ENCODE measurements at regions not wholly inside any gene's neighbourhood (a gene's known extent, or its start where the extent isn't known, plus 50 kb on each side); places are given as distances from the start of the nearest gene placed in this dataset.

DNA sequence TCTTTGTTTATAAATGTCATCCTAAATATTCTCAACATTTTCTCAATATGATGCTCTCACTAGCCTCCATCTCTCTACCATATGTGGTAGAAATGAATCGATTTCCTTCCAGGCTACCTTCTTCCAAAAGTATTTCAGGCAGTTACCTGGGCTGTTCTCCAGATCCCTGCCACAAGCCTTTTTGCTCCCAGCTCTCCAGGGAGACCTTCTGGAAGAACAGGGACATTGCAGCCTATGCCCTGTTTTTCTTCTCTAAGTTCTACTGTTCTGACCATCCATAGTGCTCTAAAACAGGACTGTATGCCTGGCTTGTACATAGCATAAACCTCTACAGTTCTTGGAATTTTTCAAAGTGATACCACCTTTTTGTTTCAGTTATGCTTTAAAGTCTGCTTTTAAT lies 552.8 kb downstream of the ANKRD7 start:
- intact Hi-C loops (cut with micrococcal nuclease; ENCODE audit: unreplicated experiment): no loop called here
- Histone ChIP-seq H3K27me3 (replicated peaks; ENCODE audit: insufficient read depth, low read depth, low read length, poor library complexity) (no peaks in the 10 kb centered on the region), H3K36me3 (ENCODE audit: insufficient read depth, low read length, poor library complexity, severe bottlenecking) (no peaks in the 10 kb centered on the region), H3K9me3 (ENCODE audit: low read depth, low read length, poor library complexity, severe bottlenecking) (no peaks in the 10 kb centered on the region), H3K4me1 (ENCODE audit: insufficient read depth, low read length, poor library complexity, severe bottlenecking) (peaks cover under 1% of the 10 kb centered on the region), H3K27ac (ENCODE audit: low read depth, low read length, poor library complexity, severe bottlenecking) (no peak overlapping the region), H3K4me3 (ENCODE audit: low read depth, low read length, poor library complexity, severe bottlenecking) (no peak overlapping the region)
- ChIA-PET POLR2A (ENCODE audit: low non-redundant PET) (no interaction called here), CTCF (no interaction called here)
- no TSS peak for BruUV-seq (replicated peaks)
- DNase-seq (ENCODE audit: low spot score): no peak
- TF ChIP-seq, protein P1, sequence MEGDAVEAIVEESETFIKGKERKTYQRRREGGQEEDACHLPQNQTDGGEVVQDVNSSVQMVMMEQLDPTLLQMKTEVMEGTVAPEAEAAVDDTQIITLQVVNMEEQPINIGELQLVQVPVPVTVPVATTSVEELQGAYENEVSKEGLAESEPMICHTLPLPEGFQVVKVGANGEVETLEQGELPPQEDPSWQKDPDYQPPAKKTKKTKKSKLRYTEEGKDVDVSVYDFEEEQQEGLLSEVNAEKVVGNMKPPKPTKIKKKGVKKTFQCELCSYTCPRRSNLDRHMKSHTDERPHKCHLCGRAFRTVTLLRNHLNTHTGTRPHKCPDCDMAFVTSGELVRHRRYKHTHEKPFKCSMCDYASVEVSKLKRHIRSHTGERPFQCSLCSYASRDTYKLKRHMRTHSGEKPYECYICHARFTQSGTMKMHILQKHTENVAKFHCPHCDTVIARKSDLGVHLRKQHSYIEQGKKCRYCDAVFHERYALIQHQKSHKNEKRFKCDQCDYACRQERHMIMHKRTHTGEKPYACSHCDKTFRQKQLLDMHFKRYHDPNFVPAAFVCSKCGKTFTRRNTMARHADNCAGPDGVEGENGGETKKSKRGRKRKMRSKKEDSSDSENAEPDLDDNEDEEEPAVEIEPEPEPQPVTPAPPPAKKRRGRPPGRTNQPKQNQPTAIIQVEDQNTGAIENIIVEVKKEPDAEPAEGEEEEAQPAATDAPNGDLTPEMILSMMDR (conservative IDR thresholded peaks at IDR 0.05; ENCODE audit: low read depth, low read length): no peak
- TF ChIP-seq EZH2 (IDR thresholded peaks at IDR 0.05; ENCODE audit: borderline replicate concordance, low read depth, low read length, poor library complexity, severe bottlenecking): no peak

DNA sequence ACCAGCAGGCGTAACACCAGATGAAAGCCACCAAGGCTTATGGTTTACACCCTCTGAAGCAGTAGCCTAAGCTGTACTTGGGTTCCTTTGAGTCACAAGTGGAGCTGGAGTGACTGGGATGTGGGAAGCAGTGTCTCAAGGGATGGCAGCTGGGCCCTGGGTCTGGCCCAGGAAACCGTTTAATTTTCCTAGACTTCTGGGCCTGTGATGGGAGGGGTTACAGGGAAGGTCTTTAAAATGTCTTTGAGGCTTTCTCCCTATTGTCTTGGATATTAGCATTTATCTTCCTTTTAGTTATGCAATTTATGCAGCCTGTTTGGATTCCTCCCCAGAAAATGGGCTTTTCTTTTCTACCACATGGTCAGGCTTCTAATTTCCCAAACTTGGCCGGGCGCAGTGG lies 568.2 kb downstream of the ANKRD7 start:
- Histone ChIP-seq H3K27me3 (replicated peaks; ENCODE audit: insufficient read depth, low read depth, low read length, poor library complexity) (no peaks in the 10 kb centered on the region), H3K4me1 (ENCODE audit: insufficient read depth, low read length, poor library complexity, severe bottlenecking) (no peaks in the 10 kb centered on the region), H3K9me3 (ENCODE audit: low read depth, low read length, poor library complexity, severe bottlenecking) (no peaks in the 10 kb centered on the region), H3K27ac (ENCODE audit: low read depth, low read length, poor library complexity, severe bottlenecking) (no peak overlapping the region), H3K4me3 (ENCODE audit: low read depth, low read length, poor library complexity, severe bottlenecking) (no peak overlapping the region), H3K36me3 (ENCODE audit: insufficient read depth, low read length, poor library complexity, severe bottlenecking) (no peaks in the 10 kb centered on the region)
- CTCF ChIA-PET: no interaction called here
- intact Hi-C loops (cut with micrococcal nuclease; ENCODE audit: unreplicated experiment): no loop called here
- POLR2A ChIA-PET (ENCODE audit: low non-redundant PET): no interaction called here
- no TSS peak for BruUV-seq (replicated peaks)
- no peak for DNase-seq (ENCODE audit: low spot score)
- TF ChIP-seq EZH2 (IDR thresholded peaks at IDR 0.05; ENCODE audit: borderline replicate concordance, low read depth, low read length, poor library complexity, severe bottlenecking): no peak
- TF ChIP-seq, protein P1 (conservative IDR thresholded peaks at IDR 0.05; ENCODE audit: low read depth, low read length): no peak

DNA sequence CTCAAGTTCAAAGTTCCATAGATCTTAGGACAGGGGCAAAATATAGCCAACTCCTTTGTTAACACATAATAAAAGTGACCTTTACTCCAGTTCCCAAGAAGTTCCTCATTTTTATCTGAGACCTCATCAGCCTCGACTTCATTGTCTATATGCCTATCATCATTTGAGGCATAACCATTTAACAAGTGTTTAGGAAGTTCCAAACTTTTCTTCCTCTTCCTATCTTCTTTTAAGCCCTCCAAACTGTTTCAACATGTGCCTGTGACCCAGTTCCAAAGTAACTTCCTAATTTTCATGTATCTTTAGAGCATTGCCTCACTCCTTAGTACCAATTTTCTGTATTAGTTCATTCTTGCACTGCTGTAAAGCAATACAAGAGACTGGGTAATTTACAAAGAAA lies 569.1 kb downstream of the ANKRD7 start:
- H3K27me3 ChIP-seq (replicated peaks; ENCODE audit: insufficient read depth, low read depth, low read length, poor library complexity): no peaks in the 10 kb centered on the region
- no peaks in the 10 kb centered on the region for H3K36me3 ChIP-seq (ENCODE audit: insufficient read depth, low read length, poor library complexity, severe bottlenecking)
- intact Hi-C loops (cut with micrococcal nuclease; ENCODE audit: unreplicated experiment): no loop called here
- POLR2A ChIA-PET (ENCODE audit: low non-redundant PET): no interaction called here
- CTCF ChIA-PET: no interaction called here
- BruUV-seq (replicated peaks): no TSS peak
- H3K27ac ChIP-seq (ENCODE audit: low read depth, low read length, poor library complexity, severe bottlenecking): no peak overlapping the region
- TF ChIP-seq, protein P1 (conservative IDR thresholded peaks at IDR 0.05; ENCODE audit: low read depth, low read length): no peak
- H3K4me3 ChIP-seq (ENCODE audit: low read depth, low read length, poor library complexity, severe bottlenecking): no peak overlapping the region
- no peaks in the 10 kb centered on the region for H3K4me1 ChIP-seq (ENCODE audit: insufficient read depth, low read length, poor library complexity, severe bottlenecking)
- H3K9me3 ChIP-seq (ENCODE audit: low read depth, low read length, poor library complexity, severe bottlenecking): no peaks in the 10 kb centered on the region
- DNase-seq (ENCODE audit: low spot score): no peak

Data from A673 (cell line).